IMR-90 (cell line): ENCODE measurements at regions not wholly inside any gene's neighbourhood (a gene's known extent, or its start where the extent isn't known, plus 50 kb on each side); places are given as distances from the start of the nearest gene placed in this dataset.

ENCODE experiments used
- ATAC-seq: fragments of 200-7000 bp; cut with Tn5 transposase; 2 replicates; pipeline ENCODE4 v1.9.1; 2020; ENCODE audit warnings: low read depth, mild to moderate bottlenecking, moderate library complexity
- BruUV-seq: library from RNA; stranded (reverse); fragments of 400-500 nt; replicated peaks from 2 replicates; lab custom pipeline; 2021; lab: Mats Ljungman, UMichigan
- CTCF ChIA-PET: fragments of 300-600 bp; formaldehyde crosslinking; extraction: SDS; loops from one replicate; lab custom pipeline; 2021; ENCODE audit warnings: antibody characterized with exemption; lab: Yijun Ruan, JAX
- POLR2A ChIA-PET: fragments of 300-600 bp; sonication (Branson Sonifier 250); formaldehyde crosslinking; loops from one replicate; lab custom pipeline; 2022; ENCODE audit warnings: antibody characterized with exemption; ENCODE audit not compliant: unreplicated experiment; lab: Charles Lee
- DNase-seq: peaks from one replicate; pipeline ENCODE4 v3.0.0; 2013
- H2AFZ ChIP-seq: replicated peaks from 2 replicates; pipeline ENCODE3; 2013; ENCODE audit warnings: low read length, mild to moderate bottlenecking; ENCODE audit not compliant: poor library complexity
- H2AK5ac ChIP-seq: 2 replicates; pipeline ENCODE4 v1.6.1; 2013; ENCODE audit warnings: low read depth, low read length, inconsistent platforms
- H2AK9ac ChIP-seq: replicated peaks from 2 replicates; pipeline ENCODE3; 2013; ENCODE audit warnings: mild to moderate bottlenecking, low read depth, low read length, moderate library complexity; ENCODE audit not compliant: poor library complexity
- H2BK120ac ChIP-seq: 2 replicates; pipeline ENCODE4 v1.6.1; 2013; ENCODE audit warnings: low read depth, low read length, inconsistent platforms
- H2BK15ac ChIP-seq: 3 replicates; pipeline ENCODE4 v1.6.1; 2013; ENCODE audit warnings: low read depth, low read length, inconsistent platforms
- H2BK20ac ChIP-seq: 2 replicates; pipeline ENCODE4 v1.6.1; 2013; ENCODE audit warnings: low read depth, mild to moderate bottlenecking, inconsistent platforms, low read length, moderate library complexity
- H2BK5ac ChIP-seq: 2 replicates; pipeline ENCODE4 v1.6.1; 2013; ENCODE audit warnings: mild to moderate bottlenecking, low read depth, low read length, inconsistent platforms; ENCODE audit not compliant: poor library complexity, severe bottlenecking
- H3K14ac ChIP-seq: replicated peaks from 2 replicates; pipeline ENCODE4 v1.6.1; 2013; ENCODE audit warnings: low read depth, low read length, inconsistent platforms
- H3K18ac ChIP-seq: 2 replicates; pipeline ENCODE4 v1.6.1; 2013; ENCODE audit warnings: low read depth, low read length, control low read depth
- H3K23ac ChIP-seq: 2 replicates; pipeline ENCODE4 v1.6.1; 2013; ENCODE audit warnings: low read depth, low read length, inconsistent platforms
- H3K27ac ChIP-seq: 2 replicates; pipeline ENCODE4 v1.5.1; 2013; ENCODE audit warnings: mild to moderate bottlenecking, control low read depth, low read length; ENCODE audit not compliant: insufficient read depth
- H3K27me3 ChIP-seq: 2 replicates; pipeline ENCODE4 v1.6.1; 2013; ENCODE audit warnings: low read length; ENCODE audit not compliant: control insufficient read depth, insufficient read depth
- H3K36me3 ChIP-seq: 2 replicates; pipeline ENCODE4 v1.6.1; 2013; ENCODE audit warnings: low read length, mixed read lengths; ENCODE audit not compliant: control insufficient read depth, insufficient read depth
- H3K4ac ChIP-seq: 2 replicates; pipeline ENCODE4 v1.6.1; 2013; ENCODE audit warnings: low read depth, low read length, inconsistent platforms
- H3K4me1 ChIP-seq: 2 replicates; pipeline ENCODE4 v1.6.1; 2013; ENCODE audit warnings: low read length, mixed read lengths; ENCODE audit not compliant: control insufficient read depth, insufficient read depth
- H3K4me2 ChIP-seq: 2 replicates; pipeline ENCODE4 v1.6.1; 2013; ENCODE audit warnings: low read depth, mild to moderate bottlenecking, control low read depth, low read length, moderate library complexity
- H3K4me3 ChIP-seq: 2 replicates; pipeline ENCODE4 v1.5.1; 2013; ENCODE audit warnings: low read depth, mild to moderate bottlenecking, control low read depth, low read length, moderate library complexity; ENCODE audit not compliant: insufficient read depth
- H3K56ac ChIP-seq: 2 replicates; pipeline ENCODE4 v1.6.1; 2013; ENCODE audit warnings: low read length, inconsistent platforms; ENCODE audit not compliant: insufficient read depth; ENCODE audit errors: extremely low read depth
- H3K79me1 ChIP-seq, 2 experiments: 2 replicates each; pipeline ENCODE4 v1.6.1; 2013; ENCODE audit warnings: low read length in 2 of 2, inconsistent platforms in 1 of 2, low read depth in 1 of 2
- H3K9ac ChIP-seq: 2 replicates; pipeline ENCODE4 v1.6.1; 2013; ENCODE audit warnings: low read depth, low read length, control low read depth
- H3K9me1 ChIP-seq: 2 replicates; pipeline ENCODE4 v1.6.1; 2013; ENCODE audit warnings: low read length, inconsistent platforms; ENCODE audit not compliant: insufficient read depth
- H3K9me3 ChIP-seq: 2 replicates; pipeline ENCODE4 v1.6.1; 2013; ENCODE audit warnings: low read length; ENCODE audit not compliant: control insufficient read depth, insufficient read depth
- H4K20me1 ChIP-seq: 2 replicates; pipeline ENCODE4 v1.6.1; 2013; ENCODE audit warnings: low read length, inconsistent platforms; ENCODE audit not compliant: insufficient read depth
- H4K5ac ChIP-seq: 2 replicates; pipeline ENCODE4 v1.6.1; 2013; ENCODE audit warnings: mild to moderate bottlenecking, low read depth, low read length, control low read depth
- H4K8ac ChIP-seq, 2 experiments: 2 replicates each; pipeline ENCODE4 v1.6.1; 2013; ENCODE audit warnings: low read depth in 2 of 2, low read length in 2 of 2, control low read depth in 1 of 2, inconsistent platforms in 1 of 2
- H4K91ac ChIP-seq: 2 replicates; pipeline ENCODE4 v1.6.1; 2013; ENCODE audit warnings: low read depth, low read length, inconsistent platforms; ENCODE audit not compliant: insufficient read depth
- CEBPB ChIP-seq: IDR thresholded peaks from 2 replicates; pipeline ENCODE4 v1.6.1; 2012; ENCODE audit warnings: low read depth, low read length, improper control_type of control experiment
- NFE2L2 ChIP-seq: fragments of 150-350 bp; IDR thresholded peaks from 2 replicates; pipeline ENCODE4 v1.6.1; 2016; ENCODE audit warnings: low read depth, mild to moderate bottlenecking, low read length
- RCOR1 ChIP-seq: IDR thresholded peaks from 2 replicates; pipeline ENCODE4 v1.6.1; 2012; ENCODE audit warnings: mild to moderate bottlenecking, low read length, improper control_type of control experiment; ENCODE audit not compliant: insufficient replicate concordance
- RFX5 ChIP-seq: IDR thresholded peaks from 2 replicates; pipeline ENCODE4 v1.8.0; 2012; ENCODE audit warnings: low read depth, mild to moderate bottlenecking, low read length, moderate library complexity
- WGBS, 2 experiments: methylation state at CpG; one replicate each; pipeline versions ENCODE4 v1.1.5 to v1.1.7; 2013; ENCODE audit warnings: missing lambda C conversion rate in 2 of 2; ENCODE audit not compliant: insufficient read length in 1 of 2; ENCODE audit errors: extremely low coverage in 2 of 2; 5-methylcytosine and 5-hydroxymethylcytosine counted together
- dilution Hi-C: fragments of 300-500 bp; cut with HindIII; formaldehyde crosslinking; loops from one replicate; pipeline ENCODE4 v1.14.3; 2018; ENCODE audit warnings: low sequenced_read_pairs; ENCODE audit not compliant: unreplicated experiment
- in situ Hi-C: fragments of 300-500 bp; cut with MboI; formaldehyde crosslinking; loops from 3 replicates; pipeline ENCODE4 v1.14.3; 2019; ENCODE audit warnings: low sequenced_read_pairs, inconsistent platforms, mixed read lengths
- intact Hi-C: fragments of 100-400 bp; cut with micrococcal nuclease; formaldehyde crosslinking; loops from 2 replicates; pipeline ENCODE4 v1.10.0; 2022
- TF ChIP-seq, protein P1 (sequence below): conservative IDR thresholded peaks from 2 replicates; pipeline ENCODE4 v1.5.1; 2012; ENCODE audit warnings: mild to moderate bottlenecking, low read depth, low read length, improper control_type of control experiment

GRCh38 chr3:110485389-110485788 is 586.2 kb upstream of the NECTIN3 start:
- Histone ChIP-seq H3K9ac (no peak overlapping the region), H2AK5ac (no peak overlapping the region), H2BK15ac (no peak overlapping the region), H3K36me3 (no peaks in the 10 kb centered on the region), H3K4me1 (no peaks in the 10 kb centered on the region), H3K9me3 (peaks cover 6% of the 10 kb centered on the region), H2AK9ac (no peak overlapping the region), H3K4me3 (no peak overlapping the region), H4K5ac (no peak overlapping the region), H3K56ac (no peak overlapping the region), H3K14ac (no peak overlapping the region), H2BK20ac (no peak overlapping the region), H4K20me1 (no peaks in the 10 kb centered on the region), H3K18ac (no peak overlapping the region), H3K27me3 (no peaks in the 10 kb centered on the region), H2BK5ac (no peak overlapping the region), H3K23ac (no peak overlapping the region), H2BK120ac (no peak overlapping the region), H4K91ac (no peak overlapping the region), H3K9me1 (no peaks in the 10 kb centered on the region), H3K4ac (no peak overlapping the region), H3K4me2 (no peak overlapping the region), H4K8ac (no peak overlapping the region), H3K27ac (no peak overlapping the region), H2AFZ (no peak overlapping the region), H3K79me1 (no peaks in the 10 kb centered on the region)
- no peak for ATAC-seq
- in situ Hi-C loops: no loop called here
- POLR2A ChIA-PET: no interaction called here
- dilution Hi-C loops: no loop called here
- TF ChIP-seq, protein P1, sequence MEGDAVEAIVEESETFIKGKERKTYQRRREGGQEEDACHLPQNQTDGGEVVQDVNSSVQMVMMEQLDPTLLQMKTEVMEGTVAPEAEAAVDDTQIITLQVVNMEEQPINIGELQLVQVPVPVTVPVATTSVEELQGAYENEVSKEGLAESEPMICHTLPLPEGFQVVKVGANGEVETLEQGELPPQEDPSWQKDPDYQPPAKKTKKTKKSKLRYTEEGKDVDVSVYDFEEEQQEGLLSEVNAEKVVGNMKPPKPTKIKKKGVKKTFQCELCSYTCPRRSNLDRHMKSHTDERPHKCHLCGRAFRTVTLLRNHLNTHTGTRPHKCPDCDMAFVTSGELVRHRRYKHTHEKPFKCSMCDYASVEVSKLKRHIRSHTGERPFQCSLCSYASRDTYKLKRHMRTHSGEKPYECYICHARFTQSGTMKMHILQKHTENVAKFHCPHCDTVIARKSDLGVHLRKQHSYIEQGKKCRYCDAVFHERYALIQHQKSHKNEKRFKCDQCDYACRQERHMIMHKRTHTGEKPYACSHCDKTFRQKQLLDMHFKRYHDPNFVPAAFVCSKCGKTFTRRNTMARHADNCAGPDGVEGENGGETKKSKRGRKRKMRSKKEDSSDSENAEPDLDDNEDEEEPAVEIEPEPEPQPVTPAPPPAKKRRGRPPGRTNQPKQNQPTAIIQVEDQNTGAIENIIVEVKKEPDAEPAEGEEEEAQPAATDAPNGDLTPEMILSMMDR: no peak
- TF ChIP-seq CEBPB (no peak), RCOR1 (no peak), RFX5 (no peak), NFE2L2 (no peak)
- no CpG with 5 or more reads among the region's 2 CpGs for WGBS, 2 experiments
- intact Hi-C loops: no loop called here
- no TSS peak for BruUV-seq
- CTCF ChIA-PET: no interaction called here
- no peak for DNase-seq
